ENCODE measurements at regions not wholly inside any gene's neighbourhood (a gene's known extent, or its start where the extent isn't known, plus 50 kb on each side); places are given as distances from the start of the nearest gene placed in this dataset.

DNA sequence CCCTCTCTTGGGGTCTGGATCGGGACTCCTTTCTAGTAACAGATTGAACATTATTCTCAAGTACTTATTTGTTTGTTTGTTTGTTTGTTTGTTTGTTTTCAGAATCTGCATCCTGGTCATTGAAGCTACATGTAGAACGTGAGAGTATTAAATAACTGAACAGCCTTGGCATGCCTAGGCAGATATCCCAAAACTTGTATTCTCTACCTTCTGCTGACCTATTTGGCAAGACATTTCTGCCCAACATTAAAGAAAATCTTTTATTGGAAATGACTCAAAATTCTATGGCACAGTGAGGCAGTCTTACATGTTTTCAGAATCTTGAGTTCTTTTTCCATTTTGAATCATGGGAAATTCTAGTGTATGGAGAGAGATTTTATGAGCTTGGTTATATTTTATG is 165.1 kb upstream of the CNOT2 start:
- H3K79me2 ChIP-seq (ENCODE audit: insufficient read depth, low read length), result no peaks in the 10 kb centered on the region
- H3K9me3 ChIP-seq (replicated peaks in 1 of 2; ENCODE audit: control insufficient read depth in 1 of 2, insufficient read depth in 1 of 2, low read length in 2 of 2), result no peaks in the 10 kb centered on the region

DNA sequence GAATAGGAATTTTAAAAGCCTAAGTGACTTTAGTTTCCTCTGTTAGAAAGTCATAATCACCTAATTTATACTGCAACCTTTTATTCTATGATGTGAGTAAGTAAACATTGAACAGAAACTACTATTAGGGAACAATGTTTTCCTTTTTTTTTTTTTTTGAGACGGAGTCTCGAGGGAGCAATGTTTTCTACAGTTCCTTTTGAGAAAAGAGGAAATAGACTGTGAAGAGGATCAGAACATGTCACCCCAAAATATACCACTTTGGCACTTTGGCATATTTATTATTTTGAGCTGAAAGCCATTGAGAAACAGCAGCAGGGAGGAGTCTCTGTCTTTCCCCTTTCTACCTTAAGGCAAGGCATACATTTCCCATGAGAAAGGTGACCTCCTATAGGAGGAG is 162.7 kb upstream of the CNOT2 start:
- H3K27me3 Mint-ChIP-seq (ENCODE audit: low read depth in 3 of 3), result no peaks in the 10 kb centered on the region
- no peak overlapping the region for H2AFZ ChIP-seq (ENCODE audit: insufficient read depth, low read depth, low read length, poor library complexity, severe bottlenecking)

More for the DNA sequence above, 165.1 kb upstream of the CNOT2 start:
- DNase-seq, result no peak
- Mint-ChIP-seq H3K36me3 (peaks cover 0 to 3% of the 10 kb centered on the region in 2 donors), H3K27ac (no peak overlapping the region), H3K27me3 (ENCODE audit: low read depth in 3 of 3) (peaks cover 0 to 2% (median 0%) of the 10 kb centered on the region in 3 donors), H3K4me3 (no peak overlapping the region), H3K4me1 (peaks cover 17% of the 10 kb centered on the region), H3K9me3 (peaks cover 0 to 8% (median 4%) of the 10 kb centered on the region in 7 donors)
- H3K4me1 ChIP-seq (ENCODE audit: control insufficient read depth in 1 of 2, insufficient read depth in 2 of 2, low read length in 2 of 2), result peaks cover 12 to 17% of the 10 kb centered on the region in 2 donors
- no peaks in the 10 kb centered on the region for H3K36me3 ChIP-seq (replicated peaks in 1 of 2; ENCODE audit: control insufficient read depth in 1 of 2, insufficient read depth in 2 of 2, low read length in 2 of 2)
- H3K27ac ChIP-seq (ENCODE audit: low read depth in 1 of 2, low read length in 2 of 2), result no peak overlapping the region
- no peak overlapping the region for H3K9ac ChIP-seq (ENCODE audit: insufficient read depth, low read length, poor library complexity, severe bottlenecking)
- intact Hi-C loops (cut with micrococcal nuclease), result loop anchor here in 1 of 2 donors (10.0 kb wide), 1 partner anchor 173 kb away; no protein-coding TSS in a partner anchor
- no peak overlapping the region for H3K4me2 ChIP-seq (replicated peaks; ENCODE audit: extremely low read depth, low read length, poor library complexity, severe bottlenecking)
- TF ChIP-seq, protein P1, sequence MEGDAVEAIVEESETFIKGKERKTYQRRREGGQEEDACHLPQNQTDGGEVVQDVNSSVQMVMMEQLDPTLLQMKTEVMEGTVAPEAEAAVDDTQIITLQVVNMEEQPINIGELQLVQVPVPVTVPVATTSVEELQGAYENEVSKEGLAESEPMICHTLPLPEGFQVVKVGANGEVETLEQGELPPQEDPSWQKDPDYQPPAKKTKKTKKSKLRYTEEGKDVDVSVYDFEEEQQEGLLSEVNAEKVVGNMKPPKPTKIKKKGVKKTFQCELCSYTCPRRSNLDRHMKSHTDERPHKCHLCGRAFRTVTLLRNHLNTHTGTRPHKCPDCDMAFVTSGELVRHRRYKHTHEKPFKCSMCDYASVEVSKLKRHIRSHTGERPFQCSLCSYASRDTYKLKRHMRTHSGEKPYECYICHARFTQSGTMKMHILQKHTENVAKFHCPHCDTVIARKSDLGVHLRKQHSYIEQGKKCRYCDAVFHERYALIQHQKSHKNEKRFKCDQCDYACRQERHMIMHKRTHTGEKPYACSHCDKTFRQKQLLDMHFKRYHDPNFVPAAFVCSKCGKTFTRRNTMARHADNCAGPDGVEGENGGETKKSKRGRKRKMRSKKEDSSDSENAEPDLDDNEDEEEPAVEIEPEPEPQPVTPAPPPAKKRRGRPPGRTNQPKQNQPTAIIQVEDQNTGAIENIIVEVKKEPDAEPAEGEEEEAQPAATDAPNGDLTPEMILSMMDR (IDR thresholded peaks at IDR 0.05), result no peak
- H2AFZ ChIP-seq (ENCODE audit: insufficient read depth, low read depth, low read length, poor library complexity, severe bottlenecking), result no peak overlapping the region
- no CpG with 5 or more reads among the region's 2 CpGs for WGBS (ENCODE audit: insufficient coverage)
- H3K4me3 ChIP-seq (replicated peaks in 1 of 3; ENCODE audit: low read depth in 2 of 3, low read length in 3 of 3), result no peak overlapping the region
- H4K20me1 ChIP-seq (ENCODE audit: insufficient read depth, low read length), result no peaks in the 10 kb centered on the region
- no peaks in the 10 kb centered on the region for H3K27me3 ChIP-seq (ENCODE audit: control insufficient read depth in 2 of 2, insufficient read depth in 2 of 2, low read length in 2 of 2)

More for the DNA sequence above, 162.7 kb upstream of the CNOT2 start:
- Mint-ChIP-seq H3K27ac (peak overlapping the region in 6 of 7 donors; percentile 13 to 79 (median 35)), H3K36me3 (peaks cover 0 to 3% of the 10 kb centered on the region in 2 donors), H3K9me3 (peaks cover 2 to 8% (median 4%) of the 10 kb centered on the region in 7 donors), H3K4me1 (peaks cover 17% of the 10 kb centered on the region), H3K4me3 (peak overlapping the region in 1 of 2 donors; percentile 62)
- no peaks in the 10 kb centered on the region for H4K20me1 ChIP-seq (ENCODE audit: insufficient read depth, low read length)
- H3K4me1 ChIP-seq (ENCODE audit: control insufficient read depth in 1 of 2, insufficient read depth in 2 of 2, low read length in 2 of 2), result peaks cover 12 to 17% of the 10 kb centered on the region in 2 donors
- intact Hi-C loops (cut with micrococcal nuclease), result no loop called here
- H3K36me3 ChIP-seq (replicated peaks in 1 of 2; ENCODE audit: control insufficient read depth in 1 of 2, insufficient read depth in 2 of 2, low read length in 2 of 2), result no peaks in the 10 kb centered on the region
- H3K9me3 ChIP-seq (replicated peaks in 1 of 2; ENCODE audit: control insufficient read depth in 1 of 2, insufficient read depth in 1 of 2, low read length in 2 of 2), result no peaks in the 10 kb centered on the region
- no peak overlapping the region for H3K9ac ChIP-seq (ENCODE audit: insufficient read depth, low read length, poor library complexity, severe bottlenecking)
- WGBS (ENCODE audit: insufficient coverage), result no CpG with 5 or more reads among the region's 2 CpGs
- H3K27me3 ChIP-seq (ENCODE audit: control insufficient read depth in 2 of 2, insufficient read depth in 2 of 2, low read length in 2 of 2), result no peaks in the 10 kb centered on the region
- H3K79me2 ChIP-seq (ENCODE audit: insufficient read depth, low read length), result no peaks in the 10 kb centered on the region
- peak overlapping the region; percentile 36 to 55 for H3K27ac ChIP-seq (ENCODE audit: low read depth in 1 of 2, low read length in 2 of 2)
- peak overlapping the region; percentile 22 for H3K4me2 ChIP-seq (replicated peaks; ENCODE audit: extremely low read depth, low read length, poor library complexity, severe bottlenecking)
- peak overlapping the region in 1 of 3 experiments; percentile 14 for H3K4me3 ChIP-seq (replicated peaks in 1 of 3; ENCODE audit: low read depth in 2 of 3, low read length in 3 of 3)
- DNase-seq, result peak; percentile 29 to 43 (median 30)
- TF ChIP-seq, protein P1 (IDR thresholded peaks at IDR 0.05), result no peak

All from CD14-positive monocyte (primary cell).